SU-DHL-6 (cell line): ENCODE measurements at regions not wholly inside any gene's neighbourhood (a gene's known extent, or its start where the extent isn't known, plus 50 kb on each side); places are given as distances from the start of the nearest gene placed in this dataset.

Experiments
- H2AFZ ChIP-seq: fragments of 200-600 bp; sonication (generic); 2 replicates; pipeline ENCODE4 v1.6.1; 2014; ENCODE audit warnings: low read depth, mild to moderate bottlenecking, moderate library complexity, mixed read lengths, antibody characterized with exemption, low read length; ENCODE audit not compliant: severe bottlenecking
- H3F3A ChIP-seq: fragments of 200-600 bp; shearing (Covaris generic); 2 replicates; pipeline ENCODE4 v1.6.0; 2016; ENCODE audit warnings: antibody characterized with exemption, mild to moderate bottlenecking; ENCODE audit not compliant: insufficient read depth
- H3K27ac ChIP-seq: fragments of 200-600 bp; sonication (generic); 2 replicates; pipeline ENCODE4 v1.5.1; 2016; ENCODE audit warnings: low read depth, mild to moderate bottlenecking, low read length, moderate library complexity, mixed read lengths
- H3K27me3 ChIP-seq: fragments of 200-600 bp; sonication (generic), shearing (Covaris generic); 2 replicates; pipeline ENCODE4 v1.6.0; 2014; ENCODE audit warnings: mild to moderate bottlenecking, low read length
- H3K36me3 ChIP-seq: fragments of 200-600 bp; sonication (generic); 2 replicates; pipeline ENCODE4 v1.6.1; 2014; ENCODE audit warnings: mild to moderate bottlenecking, low read length, mixed read lengths
- H3K4me2 ChIP-seq: fragments of 300-600, 200-600 bp; shearing (Covaris generic), sonication (generic); 2 replicates; pipeline ENCODE4 v1.6.0; 2014; ENCODE audit warnings: low read length, low read depth, mild to moderate bottlenecking; ENCODE audit not compliant: poor library complexity, severe bottlenecking
- H3K4me3 ChIP-seq: fragments of 200-600 bp; sonication (generic); 2 replicates; pipeline ENCODE4 v1.5.1; 2014; ENCODE audit warnings: antibody characterized with exemption, low read length, mild to moderate bottlenecking, mixed read lengths; ENCODE audit not compliant: insufficient read depth, poor library complexity, severe bottlenecking
- H3K79me2 ChIP-seq: fragments of 200-600 bp; sonication (generic); 2 replicates; pipeline ENCODE4 v1.6.1; 2014; ENCODE audit warnings: mild to moderate bottlenecking, low read length, moderate library complexity; ENCODE audit not compliant: insufficient read depth
- H3K9ac ChIP-seq: fragments of 200-600 bp; sonication (generic); 2 replicates; pipeline ENCODE4 v1.7.0; 2014; ENCODE audit warnings: mild to moderate bottlenecking, low read length
- H3K9me2 ChIP-seq: fragments of 200-600 bp; sonication (generic); replicated peaks from 2 replicates; pipeline ENCODE4 v1.6.1; 2014; ENCODE audit warnings: low read length; ENCODE audit not compliant: insufficient read depth
- H3K9me3 ChIP-seq: fragments of 200-600 bp; sonication (generic); 2 replicates; pipeline ENCODE4 v1.6.1; 2014; ENCODE audit warnings: low read length, mixed read lengths; ENCODE audit not compliant: insufficient read depth
- H4K20me1 ChIP-seq: fragments of 200-600 bp; sonication (generic); 2 replicates; pipeline ENCODE4 v1.6.1; 2014; ENCODE audit warnings: low read depth, mild to moderate bottlenecking, antibody characterized with exemption, low read length, moderate library complexity, mixed read lengths
- CTCF ChIP-seq: fragments of 200-600 bp; sonication (generic); IDR thresholded peaks from one replicate; pipeline ENCODE4 v1.5.1; 2017; ENCODE audit warnings: antibody characterized with exemption, mild to moderate bottlenecking, low read length, moderate library complexity; ENCODE audit not compliant: insufficient read depth, poor library complexity, severe bottlenecking
- EZH2phosphoT487 ChIP-seq: fragments of 200-600 bp; sonication (generic), shearing (Covaris generic); conservative IDR thresholded peaks from 2 replicates; pipeline ENCODE4 v1.6.1; 2018; ENCODE audit warnings: mild to moderate bottlenecking, antibody characterized with exemption, low read length, moderate library complexity, mixed read lengths

GRCh38 chr2:198347349-198347748 is 543.0 kb downstream of the PLCL1 start:
- no peaks in the 10 kb centered on the region for H3K9me3 ChIP-seq
- no peaks in the 10 kb centered on the region for H4K20me1 ChIP-seq
- no peaks in the 10 kb centered on the region for H3K79me2 ChIP-seq
- H3K4me3 ChIP-seq = no peak overlapping the region
- H3K36me3 ChIP-seq = no peaks in the 10 kb centered on the region
- H3F3A ChIP-seq = no peaks in the 10 kb centered on the region
- TF ChIP-seq EZH2phosphoT487 (no peak), CTCF (no peak)
- H3K27me3 ChIP-seq = no peaks in the 10 kb centered on the region
- H3K27ac ChIP-seq = no peak overlapping the region
- H3K9me2 ChIP-seq = no peaks in the 10 kb centered on the region
- H3K4me2 ChIP-seq = no peak overlapping the region
- H2AFZ ChIP-seq = no peak overlapping the region
- no peak overlapping the region for H3K9ac ChIP-seq

- Histone ChIP-seq H3K36me3 (no peaks in the 10 kb centered on the region), H3K9ac (no peak overlapping the region), H4K20me1 (no peaks in the 10 kb centered on the region), H3K9me2 (no peaks in the 10 kb centered on the region), H3F3A (no peaks in the 10 kb centered on the region), H3K9me3 (no peaks in the 10 kb centered on the region), H3K27me3 (no peaks in the 10 kb centered on the region), H2AFZ (no peak overlapping the region), H3K79me2 (no peaks in the 10 kb centered on the region), H3K27ac (no peak overlapping the region), H3K4me2 (no peak overlapping the region), H3K4me3 (no peak overlapping the region)
- TF ChIP-seq EZH2phosphoT487 (no peak), CTCF (no peak)
Observed at GRCh38 chr2:198343471-198343870, 539.1 kb downstream of the PLCL1 start.

- TF ChIP-seq CTCF = no peak
- TF ChIP-seq EZH2phosphoT487 = no peak
- Histone ChIP-seq H3K4me3 (no peak overlapping the region), H3K27me3 (no peaks in the 10 kb centered on the region), H3K4me2 (no peak overlapping the region), H3K27ac (no peak overlapping the region), H3K9me2 (no peaks in the 10 kb centered on the region), H3F3A (no peaks in the 10 kb centered on the region), H3K9me3 (no peaks in the 10 kb centered on the region), H2AFZ (no peak overlapping the region), H3K79me2 (no peaks in the 10 kb centered on the region), H3K9ac (no peak overlapping the region), H3K36me3 (no peaks in the 10 kb centered on the region), H4K20me1 (no peaks in the 10 kb centered on the region)
Observed at GRCh38 chr2:198340846-198341245, 536.5 kb downstream of the PLCL1 start.
